Thymus (tissue), 11 donors: ENCODE measurements at regions not wholly inside any gene's neighbourhood (a gene's known extent, or its start where the extent isn't known, plus 50 kb on each side); places are given as distances from the start of the nearest gene placed in this dataset.

Experiments used
- DNase-seq, 9 donors: peaks; one replicate each; pipeline ENCODE4 v3.0.0-alpha.2; 2013; ENCODE audit warnings: low spot score in 9 of 9, low read depth in 6 of 9, missing footprints in 1 of 9
- H3K27ac ChIP-seq, 2 donors: one replicate each; pipeline ENCODE4 v1.5.1; 2013; ENCODE audit warnings: control low read depth in 1 of 2, low read depth in 1 of 2, low read length in 1 of 2, mild to moderate bottlenecking in 1 of 2, moderate library complexity in 1 of 2
- H3K27me3 ChIP-seq, 2 donors: one replicate each; pipeline ENCODE4 v1.5.1; 2013; ENCODE audit warnings: low read length in 1 of 2; ENCODE audit not compliant: control insufficient read depth in 2 of 2, insufficient read depth in 1 of 2
- H3K36me3 ChIP-seq, 2 donors: one replicate each; pipeline ENCODE4 v1.5.1; 2013; ENCODE audit warnings: low read length in 1 of 2, mild to moderate bottlenecking in 1 of 2, moderate library complexity in 1 of 2; ENCODE audit not compliant: control insufficient read depth in 2 of 2, insufficient read depth in 2 of 2
- H3K4me1 ChIP-seq, 2 donors: one replicate each; pipeline ENCODE4 v1.5.1; 2013; ENCODE audit warnings: low read length in 2 of 2; ENCODE audit not compliant: control insufficient read depth in 2 of 2, insufficient read depth in 2 of 2
- H3K4me3 ChIP-seq, 2 donors: one replicate each; pipeline ENCODE4 v1.5.1; 2013; ENCODE audit warnings: low read length in 2 of 2, control low read depth in 1 of 2, mild to moderate bottlenecking in 1 of 2
- H3K9me3 ChIP-seq, 2 donors: one replicate each; pipeline ENCODE4 v1.5.1; 2013; ENCODE audit warnings: low read length in 1 of 2, mild to moderate bottlenecking in 1 of 2; ENCODE audit not compliant: control insufficient read depth in 2 of 2, insufficient read depth in 1 of 2
- WGBS: extraction: QIAGEN DNeasy Blood & Tissue Kit; methylation state at CpG from one replicate; pipeline ENCODE4 v1.1.7; 2013; 5-methylcytosine and 5-hydroxymethylcytosine counted together
- donor health status: healthy.

DNA sequence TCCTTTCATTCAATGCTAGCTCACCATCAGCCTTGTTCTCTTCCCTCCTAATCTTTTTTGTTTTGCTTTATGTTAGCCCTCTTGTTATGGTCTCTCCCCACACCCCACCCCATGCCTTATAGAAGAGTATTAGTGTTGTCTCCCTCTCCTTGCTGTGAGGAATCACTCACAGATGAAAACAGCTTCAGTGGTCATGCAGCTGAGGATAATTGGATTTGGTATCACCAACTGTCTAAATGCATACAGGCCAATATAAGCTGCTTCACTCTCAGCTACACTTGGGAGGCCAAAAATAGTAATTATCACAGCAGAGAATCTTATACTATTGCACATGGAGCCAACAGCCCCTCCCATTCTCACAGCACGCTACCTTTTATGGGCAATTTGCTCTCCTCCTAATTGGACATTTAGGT, 494.6 kb upstream of the FAM241A start:
- Histone ChIP-seq H3K4me1 (no peaks in the 10 kb centered on the region), H3K36me3 (no peaks in the 10 kb centered on the region), H3K9me3 (no peaks in the 10 kb centered on the region), H3K27ac (no peak overlapping the region), H3K4me3 (no peak overlapping the region), H3K27me3 (no peaks in the 10 kb centered on the region)
- DNase-seq = no peak
- WGBS = 94% methylated on average over 1 of the region's 1 CpG

DNA sequence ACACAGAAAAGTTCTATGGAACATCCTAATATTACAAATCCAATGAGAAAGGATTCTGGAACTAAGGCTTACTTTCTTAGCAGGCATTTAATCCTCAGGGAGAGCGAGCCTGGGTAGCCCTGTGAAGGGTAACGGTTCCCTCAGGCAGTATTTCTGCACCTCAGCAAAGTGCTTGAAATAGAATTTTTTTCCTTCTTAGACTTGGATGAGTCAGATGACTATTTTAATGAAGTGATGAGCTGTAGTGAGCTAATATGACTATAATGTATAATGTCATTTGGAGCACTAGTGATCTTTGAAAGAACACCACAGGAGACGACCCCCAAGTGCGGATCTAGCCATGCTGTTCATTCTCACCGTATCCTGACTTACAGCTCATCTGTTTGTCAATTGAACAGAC, 493.0 kb upstream of the FAM241A start:
- H3K4me3 ChIP-seq = no peak overlapping the region
- H3K4me1 ChIP-seq = no peaks in the 10 kb centered on the region
- H3K27me3 ChIP-seq = no peaks in the 10 kb centered on the region
- 82% methylated on average over 5 of the region's 5 CpGs for WGBS
- H3K36me3 ChIP-seq = no peaks in the 10 kb centered on the region
- H3K9me3 ChIP-seq = no peaks in the 10 kb centered on the region
- no peak for DNase-seq
- H3K27ac ChIP-seq = no peak overlapping the region

DNA sequence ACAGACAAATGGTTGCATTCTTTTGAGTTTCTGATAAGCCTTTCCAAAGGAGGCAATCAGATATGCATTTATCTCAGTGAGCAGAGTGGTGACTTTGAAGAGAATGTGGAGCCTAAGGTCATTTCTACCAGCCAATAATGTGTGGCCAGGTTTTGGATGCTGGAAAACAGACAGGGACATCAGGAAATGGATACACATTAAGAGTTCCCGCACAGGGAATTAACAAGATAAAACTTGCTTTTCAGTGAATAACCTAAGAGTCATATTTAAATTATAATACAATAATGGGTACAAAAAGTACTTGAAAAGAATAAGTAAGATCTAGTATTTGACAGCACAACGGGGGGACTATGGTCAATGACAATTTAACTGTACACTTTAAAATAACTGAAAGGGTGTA, 492.3 kb upstream of the FAM241A start:
- H3K27ac ChIP-seq = no peak overlapping the region
- WGBS = 90% methylated on average over 2 of the region's 2 CpGs
- no peaks in the 10 kb centered on the region for H3K36me3 ChIP-seq
- no peak for DNase-seq
- H3K27me3 ChIP-seq = no peaks in the 10 kb centered on the region
- H3K4me1 ChIP-seq = no peaks in the 10 kb centered on the region
- H3K4me3 ChIP-seq = no peak overlapping the region
- no peaks in the 10 kb centered on the region for H3K9me3 ChIP-seq

DNA sequence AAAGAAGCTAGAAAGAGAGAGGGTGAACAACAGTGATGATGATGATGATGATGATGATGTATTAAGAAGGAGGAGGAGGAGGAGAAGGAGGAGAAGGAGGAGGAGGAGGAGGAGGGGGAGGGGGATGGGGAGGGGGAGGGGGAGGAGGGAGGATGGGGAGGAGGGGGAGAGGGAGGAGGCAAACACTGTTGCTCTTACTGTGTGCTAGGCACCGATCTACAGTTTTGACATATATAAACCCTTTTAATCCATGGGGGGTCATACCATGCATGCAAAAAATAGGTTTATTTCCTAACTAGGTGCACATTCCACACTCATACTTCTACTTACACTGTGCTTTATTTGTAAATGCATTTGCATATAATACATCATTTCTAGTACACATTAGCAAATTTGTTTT, 482.8 kb upstream of the FAM241A start:
- Histone ChIP-seq H3K4me3 (no peak overlapping the region), H3K4me1 (no peaks in the 10 kb centered on the region), H3K27ac (no peak overlapping the region), H3K9me3 (no peaks in the 10 kb centered on the region), H3K36me3 (no peaks in the 10 kb centered on the region), H3K27me3 (no peaks in the 10 kb centered on the region)
- 96% methylated on average over 1 of the region's 1 CpG for WGBS
- DNase-seq = no peak

DNA sequence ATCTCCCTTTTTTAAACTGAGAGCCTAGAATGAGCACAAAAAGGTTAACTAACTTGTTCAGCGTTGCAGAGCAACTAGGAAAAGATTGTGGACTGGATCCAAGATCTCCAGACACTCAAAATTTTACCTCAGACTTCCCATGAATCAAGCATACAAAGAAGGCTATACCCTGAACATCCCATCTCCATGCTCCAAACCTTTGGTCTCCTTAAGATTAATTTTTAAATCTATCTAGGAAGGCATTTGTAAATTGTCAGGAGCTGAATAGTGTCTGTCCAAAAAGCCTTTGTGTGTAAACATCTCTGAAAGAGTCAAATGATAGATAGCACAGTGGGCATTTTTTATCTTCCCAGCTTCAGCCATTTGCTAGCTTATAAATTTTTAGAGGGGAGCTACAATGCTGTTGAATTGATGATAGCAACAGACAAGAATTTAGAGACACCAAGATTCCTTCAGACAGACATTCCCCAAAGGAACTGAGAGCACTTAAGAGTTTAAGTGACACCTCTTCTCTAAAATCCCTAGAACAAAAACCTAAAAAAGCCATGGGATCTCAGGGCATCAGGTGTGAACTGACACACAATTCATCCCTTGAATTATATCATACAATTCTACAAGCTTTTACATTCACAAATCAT, 480.8 kb upstream of the FAM241A start:
- DNase-seq = no peak

DNA sequence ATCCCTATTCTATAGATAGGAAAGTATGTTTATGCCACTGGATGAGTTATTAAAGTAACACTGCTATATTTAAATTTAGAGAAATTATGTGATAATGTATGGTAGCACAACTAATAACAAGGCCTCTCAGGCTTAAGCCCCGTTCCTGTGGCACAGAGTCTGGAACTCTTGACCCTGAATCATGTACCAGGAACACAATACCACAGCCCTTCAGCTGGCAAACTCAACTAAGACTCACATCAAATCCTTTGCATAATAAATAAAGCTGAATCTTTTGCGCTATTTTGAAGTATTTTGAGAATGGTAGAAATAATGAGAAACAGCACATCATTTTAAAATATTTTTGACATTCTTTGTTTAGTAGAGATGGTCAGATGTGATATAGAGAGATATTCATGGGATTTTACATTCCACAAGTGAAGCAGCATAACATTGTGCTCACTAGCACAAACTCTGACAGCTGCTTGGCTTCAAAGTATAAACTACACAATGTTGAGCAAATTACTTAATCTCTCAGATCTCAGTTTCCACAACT, 478.4 kb upstream of the FAM241A start:
- Histone ChIP-seq H3K27me3 (no peaks in the 10 kb centered on the region), H3K36me3 (no peaks in the 10 kb centered on the region), H3K9me3 (no peaks in the 10 kb centered on the region), H3K4me1 (no peaks in the 10 kb centered on the region), H3K4me3 (no peak overlapping the region), H3K27ac (no peak overlapping the region)
- DNase-seq = no peak
- 87% methylated on average over 2 of the region's 2 CpGs for WGBS

More for the DNA sequence above, 480.8 kb upstream of the FAM241A start:
- H3K4me1 ChIP-seq = no peaks in the 10 kb centered on the region
- no peaks in the 10 kb centered on the region for H3K9me3 ChIP-seq
- H3K27me3 ChIP-seq = no peaks in the 10 kb centered on the region
- H3K27ac ChIP-seq = no peak overlapping the region
- no peaks in the 10 kb centered on the region for H3K36me3 ChIP-seq
- no peak overlapping the region for H3K4me3 ChIP-seq
- WGBS = 75% methylated on average over 1 of the region's 1 CpG

DNA sequence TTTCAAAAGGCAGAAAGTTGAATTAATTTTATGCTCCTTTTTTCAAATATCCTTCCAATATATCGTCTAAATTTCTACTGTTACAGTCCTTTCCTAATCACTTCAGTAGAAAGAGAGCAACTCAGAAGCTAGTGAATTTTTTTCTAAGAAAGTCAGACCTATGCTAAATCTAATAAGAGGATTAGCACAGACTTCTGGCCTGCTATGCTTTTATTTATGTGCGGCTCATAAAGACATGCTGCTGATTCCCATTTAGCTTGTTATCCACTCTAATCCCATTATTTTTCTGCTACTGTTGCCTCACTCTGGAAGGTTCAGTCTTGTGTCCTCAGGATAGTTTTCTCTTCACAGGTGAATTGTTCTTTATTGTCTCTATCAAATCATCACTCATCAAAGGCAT, 473.5 kb upstream of the FAM241A start:
- Histone ChIP-seq H3K27ac (no peak overlapping the region), H3K36me3 (no peaks in the 10 kb centered on the region), H3K9me3 (no peaks in the 10 kb centered on the region), H3K4me1 (no peaks in the 10 kb centered on the region), H3K4me3 (no peak overlapping the region), H3K27me3 (no peaks in the 10 kb centered on the region)
- 69% methylated on average over 2 of the region's 2 CpGs for WGBS
- DNase-seq = no peak

DNA sequence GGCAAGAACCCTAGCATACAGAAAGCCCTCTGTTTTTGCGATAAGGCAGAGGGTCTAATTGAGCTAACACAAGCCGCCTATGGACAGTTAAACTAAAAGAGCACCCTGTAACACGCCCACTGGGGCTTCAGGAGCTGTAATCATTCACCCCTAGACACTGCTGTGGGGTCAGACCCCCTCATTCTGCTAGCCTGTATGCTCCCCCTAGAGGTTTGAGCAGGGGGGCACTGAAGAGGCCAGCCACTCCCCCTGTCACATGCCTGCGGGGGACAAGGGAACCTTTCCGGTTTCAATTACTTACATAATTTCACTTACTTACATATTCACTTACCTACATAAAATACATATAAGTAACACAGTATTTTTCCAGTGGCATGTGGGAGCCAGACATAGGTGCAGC, 469.5 kb upstream of the FAM241A start:
- WGBS = 93% methylated on average over 5 of the region's 5 CpGs
- H3K9me3 ChIP-seq = no peaks in the 10 kb centered on the region
- no peak overlapping the region for H3K27ac ChIP-seq
- H3K27me3 ChIP-seq = no peaks in the 10 kb centered on the region
- no peak overlapping the region for H3K4me3 ChIP-seq
- no peaks in the 10 kb centered on the region for H3K36me3 ChIP-seq
- H3K4me1 ChIP-seq = no peaks in the 10 kb centered on the region
- no peak for DNase-seq

DNA sequence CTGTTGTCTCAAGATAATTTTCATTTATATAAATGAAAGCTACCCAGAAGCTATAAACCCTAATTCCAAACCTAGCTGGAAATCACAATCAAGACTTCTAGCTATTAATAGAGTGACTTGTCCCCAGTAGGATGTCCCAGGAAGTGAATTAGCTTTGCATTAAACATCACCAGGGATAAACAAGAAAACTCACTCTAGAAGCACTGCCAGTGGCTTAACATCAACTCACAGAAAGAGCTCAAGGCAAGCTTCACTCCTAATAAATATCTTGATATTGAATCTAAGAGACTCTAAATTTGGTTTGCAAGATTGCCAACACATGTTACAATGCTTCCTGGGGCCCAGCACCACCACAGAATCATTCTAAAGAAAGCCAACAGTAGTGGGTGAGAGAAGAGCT, 468.7 kb upstream of the FAM241A start:
- Histone ChIP-seq H3K36me3 (no peaks in the 10 kb centered on the region), H3K4me3 (no peak overlapping the region), H3K27ac (no peak overlapping the region), H3K27me3 (no peaks in the 10 kb centered on the region), H3K9me3 (no peaks in the 10 kb centered on the region), H3K4me1 (no peaks in the 10 kb centered on the region)
- no peak for DNase-seq
